Activated CD8-positive, alpha-beta memory T cell treated with anti-CD3 and anti-CD28 coated beads for 48 hours (primary cell): ENCODE measurements at regions not wholly inside any gene's neighbourhood (a gene's known extent, or its start where the extent isn't known, plus 50 kb on each side); places are given as distances from the start of the nearest gene placed in this dataset.
"Not testable (repeated sequence)": the region's sequence is repeated elsewhere in the genome, so short reads cannot be mapped to it uniquely, and the experiment has no call there.

Experiments used
- DNase-seq, 3 experiments: peaks; one replicate each; pipeline ENCODE4 v3.0.0-alpha.2; 2020; ENCODE audit warnings: low read depth in 2 of 3, low spot score in 2 of 3

DNA sequence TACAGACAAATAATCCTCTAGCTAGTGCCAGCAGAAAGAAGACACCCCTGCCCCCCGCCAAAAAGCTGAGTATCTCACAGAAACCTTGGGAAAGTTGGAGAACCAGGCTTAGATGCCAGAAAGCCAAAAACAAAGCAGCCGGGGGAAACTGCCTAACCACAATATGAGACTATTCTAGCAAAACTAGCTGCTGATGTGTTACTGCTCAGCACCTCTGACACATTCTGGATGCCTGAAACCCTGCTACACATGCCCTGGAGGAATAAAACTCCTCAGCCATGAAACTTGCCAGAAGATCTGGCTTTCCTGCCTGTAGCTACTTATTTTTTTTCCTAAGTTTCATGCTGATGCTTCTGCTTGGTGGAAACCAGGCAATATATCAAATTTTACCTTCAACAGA lies 122.7 kb upstream of the GCFC2 start:
- DNase-seq, result no peak

DNA sequence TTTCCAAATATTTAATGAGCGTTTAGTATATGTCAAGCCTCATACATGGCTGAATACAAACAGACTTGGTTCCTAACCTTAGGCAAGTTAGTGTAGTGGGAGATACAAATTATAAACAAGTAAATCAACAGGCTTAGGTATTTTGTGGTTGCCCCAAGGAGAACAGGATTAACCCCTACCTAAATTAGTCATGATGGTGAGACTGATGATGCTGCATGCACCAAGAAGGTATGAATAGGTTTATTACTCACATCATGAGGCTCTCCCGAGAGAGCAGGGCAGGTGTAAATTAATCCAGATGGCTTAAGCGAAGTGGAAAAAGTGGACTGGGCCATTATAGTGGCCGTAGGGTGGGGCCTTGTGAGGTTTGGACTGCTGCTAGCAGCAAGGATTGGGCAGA lies 118.1 kb upstream of the GCFC2 start:
- DNase-seq, result no peak

DNA sequence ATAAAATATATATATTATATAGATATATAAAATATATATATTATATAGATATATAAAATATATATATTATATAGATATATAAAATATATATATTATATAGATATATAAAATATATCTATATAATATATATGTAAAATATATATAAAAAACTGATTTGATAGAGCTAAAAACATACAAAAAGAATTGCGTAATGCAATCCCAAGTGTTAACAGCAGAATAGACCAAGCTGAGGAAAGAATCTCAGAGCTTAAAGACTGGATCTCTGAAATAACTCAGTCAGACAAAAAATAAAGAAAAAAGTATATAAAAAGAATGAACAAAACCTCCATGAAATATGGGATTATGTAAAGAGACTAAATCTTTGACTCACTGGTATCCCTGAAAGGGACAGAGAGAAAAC lies 112.8 kb upstream of the GCFC2 start:
- not testable (repeated sequence) for DNase-seq

DNA sequence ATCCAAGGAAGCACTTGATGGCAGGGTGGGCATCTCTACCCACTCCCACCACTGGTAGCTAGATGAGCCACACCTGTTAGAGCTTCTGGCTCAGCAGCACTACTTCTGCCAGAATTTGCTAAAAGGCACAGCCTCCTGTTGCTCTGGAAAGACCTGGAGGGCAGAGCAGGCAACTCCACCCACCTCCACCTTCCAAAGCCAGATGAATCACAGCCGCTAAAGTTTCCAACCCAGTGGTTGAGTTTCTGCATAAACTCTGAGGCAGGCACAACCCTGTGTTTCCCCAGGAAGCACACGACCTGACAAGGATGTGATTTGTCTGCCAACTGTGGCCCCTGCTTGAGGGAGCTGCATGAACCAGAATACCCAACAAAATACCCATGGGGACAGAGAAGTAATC lies 111.6 kb upstream of the GCFC2 start:
- DNase-seq, result no peak

DNA sequence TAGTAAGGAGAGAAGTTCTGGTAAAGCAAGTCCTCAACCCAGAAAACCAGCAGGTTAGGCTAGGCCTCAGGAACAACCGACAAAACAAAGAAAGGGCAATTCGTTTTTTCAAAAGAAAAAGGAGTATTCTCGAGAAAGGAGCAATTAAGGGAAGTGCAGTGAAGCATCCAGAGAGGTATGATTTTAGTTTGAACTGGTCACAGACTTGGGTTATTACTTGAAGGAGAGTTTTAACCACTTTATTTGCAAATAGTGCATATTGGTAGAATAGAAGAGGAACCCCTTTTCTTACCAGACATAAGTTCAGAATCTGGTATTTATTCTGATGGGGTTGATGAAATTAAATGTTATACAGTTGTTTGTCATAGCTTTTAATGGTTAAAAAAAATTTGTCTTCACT lies 110.0 kb upstream of the GCFC2 start:
- DNase-seq, result no peak

DNA sequence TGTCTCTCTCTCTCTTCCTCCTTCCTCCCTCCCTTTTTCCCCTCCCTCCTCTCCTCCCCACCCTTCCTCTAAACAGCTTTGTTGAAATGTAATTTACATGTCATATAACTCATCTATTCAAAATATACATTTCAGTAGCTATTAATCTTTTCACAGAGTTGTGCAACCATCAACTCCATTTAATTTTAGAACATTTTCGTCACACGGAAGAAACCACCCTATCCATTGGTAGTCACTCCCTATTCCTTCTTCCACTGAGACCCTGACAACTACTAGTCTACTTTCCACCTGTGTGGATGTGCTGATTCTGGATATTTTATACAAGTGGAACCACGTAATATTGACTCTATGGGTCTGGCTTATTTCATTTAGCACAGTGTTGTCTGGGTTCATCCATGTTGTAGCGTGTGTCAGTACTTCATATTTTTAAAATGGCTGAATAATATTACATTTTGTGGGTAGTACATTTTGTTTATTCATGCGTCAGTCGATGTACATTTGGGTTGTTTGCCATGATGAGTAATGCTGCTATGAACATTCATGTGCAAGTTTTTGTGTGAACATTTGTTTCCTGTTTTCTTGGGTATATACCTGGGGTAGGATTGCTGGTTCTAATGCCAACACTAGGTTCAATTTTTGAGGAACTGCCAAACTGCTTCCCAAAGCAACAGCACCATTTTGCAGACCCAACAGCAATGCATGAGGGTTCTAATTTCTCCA lies 100.1 kb upstream of the GCFC2 start:
- DNase-seq, result no peak

DNA sequence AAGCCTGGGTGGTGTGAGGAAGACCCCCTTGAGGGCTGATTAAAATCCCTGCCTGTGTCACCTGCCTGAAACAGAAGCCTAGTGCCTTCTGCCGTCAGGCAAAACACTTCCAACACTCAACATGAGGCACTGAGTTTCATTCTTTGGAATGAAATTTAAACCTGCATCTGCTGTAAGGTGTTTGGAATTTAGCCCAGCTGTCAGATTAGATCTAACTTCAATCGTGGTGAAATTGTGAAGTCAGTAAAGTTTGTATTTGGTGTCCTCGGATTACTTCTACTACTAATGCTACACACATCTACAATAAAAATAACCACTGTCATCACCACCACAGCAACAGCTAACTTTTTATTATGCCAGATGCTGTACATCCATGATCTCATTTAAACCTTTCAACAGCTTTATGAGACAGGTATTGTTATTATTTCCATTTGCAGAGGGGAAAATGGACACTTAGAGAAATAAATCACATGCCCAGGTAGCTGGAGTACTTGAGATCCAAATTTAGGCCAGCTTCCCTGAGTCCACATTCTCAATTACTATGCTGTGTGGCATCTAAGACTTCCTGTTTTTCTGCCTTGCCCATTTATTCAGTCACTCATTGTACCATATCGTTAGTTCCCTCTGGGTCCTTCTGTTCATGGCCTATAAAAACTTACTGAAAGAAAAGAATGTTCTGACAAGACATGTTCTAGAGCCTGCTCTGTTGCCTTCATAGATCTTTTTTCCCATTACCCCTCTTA lies 98.2 kb upstream of the GCFC2 start:
- DNase-seq, result no peak

DNA sequence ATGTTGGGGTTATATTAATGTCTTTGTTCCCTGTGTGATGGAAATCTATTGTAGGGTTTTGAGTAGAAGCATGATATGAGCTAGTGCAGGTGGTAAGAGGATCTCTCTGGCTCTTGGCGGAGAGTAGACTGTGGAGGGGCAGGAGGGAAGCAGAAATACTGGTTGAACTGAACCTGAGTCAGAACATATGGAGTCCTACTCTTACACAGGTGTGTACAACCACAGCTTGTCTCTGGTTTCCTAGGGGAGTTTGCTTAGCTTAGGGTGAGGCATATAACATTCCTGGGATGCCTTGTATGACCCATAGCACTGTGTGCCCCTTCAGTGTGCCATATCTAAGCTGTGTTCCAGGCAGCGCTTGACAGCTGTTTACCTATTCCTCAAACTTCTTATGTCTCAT lies 97.3 kb upstream of the GCFC2 start:
- no peak for DNase-seq

DNA sequence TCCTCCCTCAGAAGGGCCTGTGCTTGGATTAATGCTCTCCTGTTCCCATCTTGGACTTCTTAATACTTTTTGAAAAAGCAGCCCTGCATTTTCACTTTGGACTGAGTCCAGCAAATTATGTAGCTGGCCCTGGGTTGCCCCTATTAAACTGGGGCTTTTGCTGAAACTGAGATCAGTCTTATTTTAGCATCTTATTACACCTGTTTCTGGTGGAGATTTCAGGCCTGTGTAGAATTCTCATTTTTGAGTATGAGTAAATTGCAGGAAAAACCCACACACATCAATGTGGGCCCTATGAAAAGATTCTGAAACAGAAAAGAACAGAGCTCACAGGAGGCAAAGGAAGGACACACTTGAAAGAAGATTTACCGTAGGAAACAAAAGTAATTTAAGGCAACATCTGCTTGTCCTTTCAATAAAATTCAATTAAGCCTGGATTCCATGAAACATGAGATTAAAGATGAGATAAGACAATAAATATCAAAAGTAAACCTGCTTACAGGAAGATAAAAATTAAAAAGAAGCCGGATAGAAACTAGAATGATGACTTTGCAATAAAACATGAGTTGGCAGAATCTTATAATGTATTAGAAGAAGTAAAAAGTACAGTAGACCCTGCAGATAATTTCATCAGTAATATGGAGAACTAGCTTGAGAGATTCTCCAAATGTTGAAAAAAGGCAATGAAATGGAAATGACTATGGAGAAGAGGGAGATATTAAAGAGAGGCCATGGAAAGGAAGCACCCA lies 90.7 kb upstream of the GCFC2 start:
- DNase-seq, result no peak

DNA sequence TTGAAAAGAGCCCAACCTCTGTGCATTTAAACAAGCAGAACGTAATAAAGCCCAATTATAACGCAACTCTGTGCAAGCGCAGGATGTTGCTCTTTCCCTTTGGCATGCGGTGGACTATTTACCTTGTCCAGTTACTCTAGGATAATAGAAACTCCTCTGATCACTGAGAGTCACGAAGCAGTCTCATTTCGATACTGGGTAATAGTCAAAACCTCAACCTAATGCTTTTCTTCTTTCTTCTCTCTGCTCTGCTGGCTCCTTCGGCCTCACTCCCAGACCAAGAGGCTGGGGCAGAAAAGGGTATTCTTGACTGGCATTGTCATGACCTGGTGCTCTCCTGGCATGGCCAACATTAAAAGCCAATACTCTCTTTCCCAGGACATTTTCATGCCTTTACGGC lies 89.7 kb upstream of the GCFC2 start:
- no peak for DNase-seq

DNA sequence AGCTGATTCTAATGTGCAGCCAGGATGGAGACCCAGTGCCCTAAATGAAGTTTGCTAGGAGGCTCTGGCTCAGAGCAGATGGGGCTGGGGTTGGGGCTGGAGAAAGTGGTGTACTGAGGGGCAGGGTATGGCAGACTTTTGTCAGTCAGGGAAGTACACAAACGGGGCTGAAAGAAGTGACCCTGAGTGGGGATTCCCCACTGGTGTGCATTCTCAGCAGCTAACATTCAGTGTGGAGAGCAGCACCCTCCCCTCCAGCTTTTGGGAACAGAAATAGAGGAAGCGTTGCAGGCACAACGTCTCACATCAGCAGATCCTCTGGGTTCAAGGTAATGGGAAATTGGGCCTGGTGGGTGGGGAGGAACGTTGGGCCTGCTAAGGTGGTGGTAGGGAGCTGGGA lies 89.1 kb upstream of the GCFC2 start:
- DNase-seq, result no peak

DNA sequence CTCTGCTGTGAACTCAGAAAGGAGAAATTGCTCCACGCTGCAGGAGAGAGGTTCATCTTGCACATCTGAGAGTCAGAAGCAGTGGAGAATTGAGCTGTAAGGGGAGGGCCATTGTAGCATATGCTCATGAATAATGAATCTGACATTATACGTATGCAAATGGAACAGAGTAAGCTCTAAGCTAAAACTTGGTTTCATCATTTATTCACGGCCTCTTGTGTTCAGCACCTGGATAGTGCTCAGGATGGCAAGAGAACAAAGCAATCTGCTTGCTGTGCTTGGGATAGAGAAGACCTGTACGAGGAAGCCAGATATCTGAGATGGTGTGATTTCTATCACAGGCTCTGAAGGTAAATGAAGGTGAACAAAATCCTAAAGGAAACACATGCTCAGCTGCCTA lies 87.9 kb upstream of the GCFC2 start:
- no peak for DNase-seq

DNA sequence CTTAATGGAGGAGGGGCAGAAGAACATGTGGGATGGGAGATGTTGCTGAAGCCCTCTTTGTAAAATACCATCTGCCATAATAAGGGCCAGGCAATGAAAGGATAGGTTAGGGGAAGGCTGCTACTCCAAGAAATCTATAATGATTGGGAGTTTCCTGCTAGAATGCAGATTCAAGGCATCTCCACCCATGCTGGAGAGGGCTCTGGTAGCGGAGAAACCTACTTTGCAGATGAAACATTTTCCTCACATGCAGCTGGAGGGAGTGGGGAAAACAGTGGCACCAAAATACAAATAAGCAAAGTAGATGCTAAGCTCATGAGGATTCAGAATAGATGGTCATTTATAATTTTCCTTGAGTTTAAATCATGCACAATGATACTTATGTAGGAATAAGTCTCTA lies 82.3 kb upstream of the GCFC2 start:
- no peak for DNase-seq

DNA sequence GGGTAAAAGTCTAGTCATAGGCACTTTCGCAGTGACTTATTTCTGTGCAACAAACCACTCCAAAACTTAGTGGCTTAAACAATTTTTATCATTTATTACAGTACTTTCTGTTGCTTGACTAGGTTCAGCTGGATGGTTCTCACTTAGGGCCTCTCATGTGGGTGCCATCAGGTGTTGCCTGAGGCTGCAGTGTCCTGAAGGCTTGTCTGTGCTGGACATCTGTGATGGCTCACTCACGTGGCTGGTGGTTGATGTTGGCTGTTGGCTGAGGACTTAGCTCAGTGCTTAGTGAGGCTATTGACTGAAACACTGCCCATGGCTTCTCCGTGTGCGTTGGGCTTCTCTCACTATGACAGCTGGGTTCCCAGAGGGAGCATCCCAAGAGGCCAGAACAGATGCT lies 81.4 kb upstream of the GCFC2 start:
- no peak for DNase-seq

DNA sequence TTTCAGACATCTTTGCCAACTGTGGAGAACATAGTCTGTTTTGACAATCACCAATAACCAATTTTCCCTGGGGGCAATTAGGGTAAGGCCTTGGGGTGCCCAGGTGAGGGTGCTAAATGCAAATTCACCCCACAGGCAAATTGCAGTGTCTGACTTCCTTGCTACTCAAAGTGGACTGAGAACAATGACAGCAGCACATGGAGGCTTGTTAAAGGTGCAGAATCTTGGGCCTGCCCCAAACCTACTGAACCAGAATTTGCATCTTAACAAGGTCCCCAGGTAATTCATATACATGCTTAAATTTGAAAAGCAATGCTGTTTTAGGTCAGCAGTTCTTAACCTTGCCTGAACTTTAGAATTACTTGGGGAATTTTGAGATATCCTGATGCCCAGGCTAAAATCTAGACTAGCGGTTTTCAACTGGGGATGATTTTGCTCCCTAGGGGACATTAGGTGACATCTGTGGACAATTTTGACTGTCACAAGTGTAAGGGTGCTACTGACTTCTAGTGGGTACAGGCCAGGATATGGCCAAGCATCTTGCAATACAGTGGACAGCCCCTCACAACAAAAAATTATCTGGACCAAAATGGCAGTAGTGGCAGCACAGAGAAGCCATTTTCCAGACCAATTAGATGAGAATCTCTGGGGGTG lies 80.2 kb upstream of the GCFC2 start:
- DNase-seq, result no peak

DNA sequence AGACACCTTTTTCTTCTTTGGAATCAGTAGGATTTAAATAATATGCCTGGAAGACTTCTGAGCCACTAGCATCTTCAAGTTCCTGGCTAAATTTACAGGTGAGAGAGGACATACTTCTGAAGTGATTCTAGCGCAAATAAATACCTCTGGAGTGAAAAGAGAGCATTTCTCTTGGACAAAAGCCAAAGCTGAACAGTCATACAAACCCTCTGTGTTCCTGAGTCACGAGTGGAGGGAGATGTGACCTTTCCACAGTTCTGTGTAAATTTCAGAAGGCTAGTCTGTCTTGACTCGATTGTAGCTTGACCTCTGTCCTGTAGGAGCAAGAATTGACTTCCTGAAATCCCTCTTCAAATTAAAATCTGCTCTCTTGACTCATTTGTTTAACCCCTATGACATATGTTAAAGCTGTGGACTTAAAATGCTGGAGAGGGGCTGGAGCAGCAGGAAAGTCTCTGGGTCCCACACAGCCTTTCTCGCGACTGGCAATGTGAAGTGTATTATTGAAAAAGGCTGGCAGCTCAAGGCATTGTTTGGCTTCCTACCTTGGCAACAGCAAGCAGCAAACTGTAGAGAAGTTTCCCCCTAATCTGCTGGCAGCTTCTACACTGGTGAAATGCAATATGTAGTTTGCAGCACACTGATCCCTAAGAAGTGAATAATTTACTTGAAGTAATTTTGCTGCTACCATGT lies 79.6 kb upstream of the GCFC2 start:
- no peak for DNase-seq

DNA sequence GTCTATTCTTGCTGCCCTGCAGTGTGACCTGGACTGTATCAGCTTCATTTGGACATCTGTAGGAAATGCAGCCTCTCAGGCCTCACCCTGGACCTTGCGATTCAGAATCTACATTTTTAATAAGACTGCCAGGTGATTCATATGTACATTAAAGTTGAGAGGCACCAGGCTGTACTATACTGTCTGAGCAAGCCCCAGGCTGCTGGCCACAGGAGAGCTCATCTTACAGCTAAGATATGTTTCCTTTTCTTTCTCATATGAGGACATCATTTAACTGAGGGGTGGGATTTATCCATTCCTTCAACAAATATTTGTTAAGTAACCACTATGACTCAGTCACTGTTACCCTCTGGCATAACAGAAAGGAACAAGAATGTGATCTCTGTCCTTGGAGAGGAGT lies 78.2 kb upstream of the GCFC2 start:
- DNase-seq, result no peak

DNA sequence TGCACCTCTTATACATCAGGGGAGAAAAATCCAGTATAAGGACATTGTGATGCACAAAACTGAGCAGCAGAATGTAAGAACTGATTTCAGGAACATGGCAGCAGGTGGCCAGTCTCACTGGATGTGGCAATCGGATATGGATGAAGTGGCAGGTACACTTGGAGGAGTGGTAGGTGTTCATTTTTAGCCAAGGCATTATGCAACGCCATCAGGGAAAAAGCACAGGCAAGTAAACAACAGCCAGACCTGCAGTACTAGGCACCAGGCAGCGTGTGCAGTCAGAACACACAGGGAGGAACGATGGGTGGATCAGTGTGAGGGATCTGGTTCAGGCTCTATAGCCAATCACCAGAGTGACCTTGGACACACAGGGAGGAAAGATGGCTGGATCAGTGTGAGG lies 77.4 kb upstream of the GCFC2 start:
- no peak for DNase-seq

DNA sequence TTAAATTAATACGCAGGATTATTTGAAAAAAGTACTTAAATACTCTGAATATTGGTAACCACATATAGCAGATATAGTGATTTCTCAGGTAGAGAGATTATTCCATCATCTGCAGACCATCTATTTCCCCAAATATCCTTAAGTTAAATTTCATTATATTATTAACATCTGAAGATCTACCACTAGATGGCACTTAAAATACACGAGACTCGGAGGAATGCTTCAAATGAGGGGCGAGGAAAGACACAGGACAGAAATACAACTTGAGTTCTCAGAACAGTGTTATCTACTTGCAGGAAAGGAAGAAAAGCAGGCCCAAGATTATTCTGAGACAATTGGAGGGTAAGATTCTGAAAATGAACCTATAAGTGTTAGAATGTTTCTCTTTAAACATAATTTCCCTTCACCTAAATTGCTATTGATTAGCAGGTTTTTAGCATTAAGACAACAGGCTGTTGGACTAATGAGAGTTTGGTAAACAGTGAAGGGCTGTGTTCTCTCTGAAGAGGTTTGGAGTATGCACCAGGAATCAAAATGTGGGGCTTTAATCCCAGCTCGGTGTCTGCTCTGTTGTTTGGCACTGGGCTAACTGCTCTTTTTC lies 76.9 kb upstream of the GCFC2 start:
- no peak for DNase-seq

DNA sequence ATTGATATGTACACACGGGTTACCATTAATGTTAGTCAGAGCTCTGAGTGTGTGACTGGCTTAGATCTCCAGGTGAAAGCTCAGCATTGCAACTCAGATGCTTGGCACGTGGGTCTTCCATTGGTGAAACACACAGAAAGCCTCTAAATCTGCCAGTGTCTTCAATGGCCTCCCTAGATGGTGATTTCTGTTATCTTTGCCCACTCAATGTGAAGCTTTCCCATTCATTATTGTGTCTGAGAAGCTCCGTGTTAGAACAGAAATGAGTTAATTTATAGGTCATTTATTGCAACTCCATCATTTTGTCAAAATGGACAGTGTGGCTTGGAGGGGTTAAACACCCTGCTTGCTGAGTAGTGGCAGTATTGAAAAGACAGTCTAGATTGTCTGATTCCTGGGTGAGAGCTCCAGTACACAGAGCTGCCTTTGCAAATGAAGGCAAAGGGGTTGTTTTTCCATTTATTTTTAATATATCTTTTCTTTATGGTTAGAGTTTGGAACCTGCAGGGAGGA lies 64.7 kb upstream of the GCFC2 start:
- DNase-seq, result no peak
